GM19372 (cell line): ENCODE measurements at regions not wholly inside any gene's neighbourhood (a gene's known extent, or its start where the extent isn't known, plus 50 kb on each side); places are given as distances from the start of the nearest gene placed in this dataset.
"Not testable (repeated sequence)": the region's sequence is repeated elsewhere in the genome, so short reads cannot be mapped to it uniquely, and the experiment has no call there.

Source experiments
- ATAC-seq: cut with Tn5 transposase; IDR thresholded peaks from one replicate; pipeline ENCODE4 v1.9.1; 2021; ENCODE audit warnings: mild to moderate bottlenecking, low read depth, moderate library complexity; ENCODE audit not compliant: unreplicated experiment

DNA sequence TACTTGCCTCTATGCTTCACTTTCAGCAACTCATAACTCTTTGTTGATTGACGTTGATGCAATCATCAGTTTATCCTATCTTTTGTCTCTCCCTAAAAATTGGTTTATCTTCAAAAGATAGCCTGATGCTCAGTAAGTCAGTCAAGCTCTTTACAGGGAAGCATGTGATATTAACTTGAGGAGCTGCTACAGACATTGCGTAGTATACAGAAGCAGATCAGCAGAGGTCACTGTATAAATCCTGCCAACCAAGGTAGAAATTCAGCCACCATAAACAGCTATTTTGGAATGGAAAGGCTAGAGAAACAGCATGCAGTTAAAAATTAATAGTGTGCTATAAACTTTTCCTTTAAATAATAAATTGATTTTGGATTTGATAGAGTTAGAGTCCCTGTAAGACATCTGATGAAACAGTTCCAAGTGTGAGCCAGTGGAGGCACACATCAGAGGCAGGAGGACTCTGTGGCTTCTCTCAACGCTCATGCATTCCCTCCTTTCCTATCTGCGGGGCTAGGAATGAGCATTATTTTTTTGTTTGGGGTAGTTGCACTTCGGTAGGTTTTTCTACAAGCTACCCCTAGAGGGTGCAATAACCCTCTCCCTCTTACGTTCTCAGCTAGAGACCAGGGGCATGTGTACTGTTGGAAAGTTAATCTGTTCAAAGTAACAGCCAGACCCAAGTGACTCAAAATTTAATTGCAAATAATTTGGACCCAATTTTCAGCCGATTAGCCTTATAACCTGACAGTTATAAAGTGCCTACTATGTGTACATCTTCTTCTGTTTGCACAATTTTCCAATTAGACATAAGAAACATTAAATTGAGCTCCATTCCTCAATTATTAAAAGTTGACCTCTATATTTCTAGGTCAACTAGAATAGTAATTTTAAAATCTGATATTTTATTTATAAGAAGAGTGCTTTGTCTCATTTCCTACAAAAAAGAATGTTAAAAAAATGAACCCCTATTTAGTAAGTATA is 647.7 kb upstream of the SOX9 start:
- ATAC-seq = no peak

DNA sequence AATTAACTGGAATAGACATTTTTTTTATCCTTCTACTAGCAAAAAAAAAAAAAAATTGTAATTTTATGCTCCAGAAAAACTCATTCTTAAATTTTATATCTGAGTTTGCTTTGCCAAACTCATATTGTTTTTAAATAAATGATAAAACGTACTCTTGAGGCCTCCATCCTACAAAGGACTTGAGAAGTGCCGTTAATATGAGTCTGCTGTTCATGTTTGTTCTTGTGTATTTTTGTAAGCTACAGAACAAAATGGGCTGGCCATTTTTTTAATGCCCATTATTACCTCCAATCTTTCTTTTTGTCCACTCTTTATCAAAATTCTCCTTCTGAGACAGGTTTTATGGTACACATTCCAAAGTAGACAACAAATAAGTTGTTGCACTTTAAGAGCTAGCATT is 643.5 kb upstream of the SOX9 start:
- no peak for ATAC-seq

DNA sequence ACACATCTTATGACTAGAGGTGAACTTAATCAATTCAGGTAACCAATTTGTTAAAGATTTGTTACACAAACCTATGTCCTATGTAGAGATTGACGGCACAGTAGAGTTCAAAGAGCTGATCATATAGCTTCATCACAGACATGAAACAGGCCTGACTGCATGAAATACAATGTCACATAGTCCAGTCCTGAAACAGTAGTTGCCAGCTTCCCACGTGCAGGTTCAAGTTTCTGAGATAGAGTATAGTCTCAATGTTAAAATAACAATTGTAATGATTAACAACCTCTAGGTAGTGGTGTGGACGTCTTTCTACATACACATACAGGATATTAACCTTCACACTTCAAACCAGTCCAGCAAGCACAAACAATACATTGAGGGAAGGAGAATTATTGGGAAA is 640.7 kb upstream of the SOX9 start:
- no peak for ATAC-seq

DNA sequence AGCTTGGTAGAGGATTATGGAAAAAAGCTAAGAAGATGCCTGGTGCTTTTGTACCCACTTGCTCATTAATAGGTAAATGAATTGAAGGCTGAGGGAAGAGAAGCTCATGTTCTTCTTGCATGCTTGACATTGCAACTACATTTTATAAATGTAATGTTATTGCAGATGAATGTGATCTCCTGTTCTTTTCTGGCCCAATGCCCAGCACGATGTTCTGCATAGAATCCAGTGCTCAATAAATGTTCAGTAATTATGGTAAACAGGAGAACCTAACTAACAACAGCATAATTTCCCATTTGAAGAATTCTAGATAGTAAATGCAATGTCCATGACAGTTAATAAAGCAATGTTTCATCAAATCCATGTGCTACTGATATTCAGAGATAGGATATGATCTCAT is 638.2 kb upstream of the SOX9 start:
- no peak for ATAC-seq

DNA sequence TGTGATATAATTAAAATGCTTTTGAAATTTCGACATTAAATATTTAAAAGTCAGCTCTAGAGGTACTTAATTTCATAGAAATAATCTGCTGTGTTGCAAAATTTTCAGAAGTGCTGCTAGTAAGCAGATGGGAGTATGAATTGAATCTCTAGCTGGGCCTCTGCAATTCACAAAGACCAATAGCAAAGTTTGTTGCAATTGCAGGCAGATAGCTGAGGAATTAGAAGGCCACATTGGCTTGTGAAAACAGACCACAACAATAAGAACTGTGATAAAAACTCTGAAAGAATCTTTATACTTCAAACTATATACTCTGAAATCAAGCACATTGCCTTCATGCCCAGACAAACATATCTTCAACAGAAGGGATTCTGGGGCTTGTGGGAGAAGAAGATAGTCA is 636.3 kb upstream of the SOX9 start:
- ATAC-seq = no peak

DNA sequence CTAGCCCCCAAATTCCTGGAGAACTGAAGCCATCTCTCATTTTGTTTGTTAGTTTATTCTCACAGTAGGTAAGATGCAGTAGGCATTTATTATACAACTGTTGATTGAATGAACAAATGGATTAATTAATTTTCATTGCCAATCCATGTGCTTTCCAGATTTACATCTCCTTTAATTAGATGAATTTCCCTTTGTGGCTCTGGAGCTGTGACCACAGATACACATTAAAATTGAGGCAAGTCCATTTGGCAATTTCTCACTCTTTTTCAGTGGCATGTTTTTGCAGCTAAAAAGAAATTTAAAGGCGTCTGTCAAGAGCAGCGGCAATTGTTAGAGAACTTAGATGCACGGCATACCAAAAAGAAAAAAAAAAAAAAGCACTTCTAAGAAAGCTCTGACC is 635.4 kb upstream of the SOX9 start:
- ATAC-seq = no peak

DNA sequence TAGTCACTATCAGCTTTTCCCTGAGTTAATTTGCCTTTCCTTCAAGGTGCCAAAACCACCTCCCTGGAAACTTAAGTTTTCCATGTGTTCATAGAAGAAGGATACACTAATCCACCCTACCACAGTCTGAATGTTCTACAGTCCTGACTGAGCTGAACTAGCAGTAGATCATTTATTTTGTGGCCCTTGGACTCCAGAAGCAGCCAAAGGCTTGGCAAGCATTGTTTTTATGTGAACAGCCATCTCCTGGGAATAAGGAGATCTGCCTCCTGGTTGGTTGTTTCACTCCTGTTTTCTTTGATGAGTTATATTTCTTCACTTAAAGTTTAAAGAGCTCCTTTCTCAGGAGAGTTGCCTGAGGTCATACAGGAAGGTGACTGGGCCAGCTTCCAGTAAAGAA is 634.6 kb upstream of the SOX9 start:
- no peak for ATAC-seq

DNA sequence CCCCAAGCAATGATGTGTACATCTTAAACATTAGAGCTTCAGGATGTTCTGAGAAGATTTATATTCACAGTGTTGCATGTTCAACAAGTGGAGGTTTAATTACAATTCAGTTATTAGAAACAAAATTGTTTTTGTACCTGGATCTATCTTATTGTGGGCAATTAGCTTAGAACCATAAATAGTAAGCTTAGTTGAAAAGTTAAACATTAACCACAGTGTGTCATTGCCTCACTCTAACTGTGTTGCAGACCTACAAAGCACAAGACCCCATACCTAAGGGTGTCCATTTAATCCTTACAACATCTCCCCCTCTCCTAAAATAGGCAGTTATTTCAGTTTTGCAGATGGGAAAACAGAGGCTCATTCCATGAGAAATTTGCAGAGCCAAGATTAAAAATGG is 632.0 kb upstream of the SOX9 start:
- no peak for ATAC-seq

DNA sequence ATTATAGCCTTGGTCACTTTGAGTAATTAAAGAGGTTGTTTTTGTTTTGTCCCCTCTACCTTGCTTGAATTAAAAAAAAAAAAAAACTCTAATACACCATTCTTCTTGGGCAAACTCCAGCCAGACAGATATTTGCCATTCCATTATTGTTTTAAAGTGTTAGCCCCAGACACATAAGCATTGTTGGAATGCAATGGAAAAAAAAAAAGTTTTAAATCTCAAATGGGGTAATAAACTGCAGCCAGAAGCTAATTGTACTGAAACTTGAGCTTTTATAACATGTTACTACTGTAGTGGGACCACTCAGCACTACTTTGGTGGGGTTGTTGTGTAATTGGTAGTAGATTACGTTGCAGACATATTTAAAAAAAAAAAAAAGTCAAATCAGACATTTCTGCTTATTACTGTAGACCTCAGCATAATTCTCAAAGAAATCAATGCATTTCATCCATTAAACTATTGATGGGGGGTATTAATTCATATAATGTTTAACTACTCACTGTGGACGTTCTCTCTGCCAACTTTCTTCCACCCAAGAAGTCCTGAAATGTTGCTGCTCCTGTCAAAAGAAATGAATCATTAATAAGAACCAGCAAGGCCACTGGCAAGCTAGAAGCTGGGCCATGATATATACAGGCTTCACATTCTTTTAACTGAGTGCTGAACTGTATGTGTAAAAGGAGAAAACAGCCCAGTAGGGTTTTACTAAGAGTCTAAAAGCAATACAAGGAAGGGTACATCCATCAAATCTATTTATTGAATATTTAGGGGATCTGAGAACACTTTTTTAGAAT is 626.6 kb upstream of the SOX9 start:
- ATAC-seq = no peak

DNA sequence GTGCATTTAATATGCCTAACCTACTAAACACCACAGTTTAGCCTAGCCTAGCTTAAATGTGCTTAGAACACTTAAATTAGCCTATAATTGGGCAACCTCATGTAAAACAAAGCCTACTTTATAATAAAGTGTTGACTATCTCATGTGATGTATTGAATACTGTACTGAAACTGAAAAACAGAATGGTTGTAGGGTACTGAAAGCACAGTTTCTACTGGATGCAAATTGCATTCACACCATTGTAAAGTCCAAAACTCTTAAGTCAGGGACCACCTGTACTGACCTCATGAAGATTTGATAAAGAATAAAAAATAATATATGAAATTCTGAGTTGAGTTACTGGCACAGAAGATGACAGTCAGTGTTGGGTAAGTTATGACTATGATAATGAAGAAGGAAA is 625.4 kb upstream of the SOX9 start:
- no peak for ATAC-seq

DNA sequence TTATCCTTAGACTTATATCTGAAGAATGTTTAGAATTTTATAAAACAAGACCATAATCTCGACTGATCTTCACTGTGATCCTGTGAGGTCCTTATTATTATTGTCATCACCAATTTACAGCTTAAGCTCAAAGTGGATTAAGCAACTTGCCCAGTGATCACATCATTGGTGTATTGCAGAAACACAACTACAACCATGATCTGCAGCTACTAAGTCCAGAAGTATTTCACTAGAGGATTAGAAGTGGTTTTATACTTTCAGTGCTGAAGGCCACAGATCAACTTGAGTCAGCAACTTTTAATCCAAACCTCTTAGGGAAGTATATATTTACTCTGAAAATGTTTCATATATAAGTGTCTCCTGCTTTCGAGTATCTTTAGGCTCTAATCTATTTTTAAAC is 624.3 kb upstream of the SOX9 start:
- no peak for ATAC-seq

DNA sequence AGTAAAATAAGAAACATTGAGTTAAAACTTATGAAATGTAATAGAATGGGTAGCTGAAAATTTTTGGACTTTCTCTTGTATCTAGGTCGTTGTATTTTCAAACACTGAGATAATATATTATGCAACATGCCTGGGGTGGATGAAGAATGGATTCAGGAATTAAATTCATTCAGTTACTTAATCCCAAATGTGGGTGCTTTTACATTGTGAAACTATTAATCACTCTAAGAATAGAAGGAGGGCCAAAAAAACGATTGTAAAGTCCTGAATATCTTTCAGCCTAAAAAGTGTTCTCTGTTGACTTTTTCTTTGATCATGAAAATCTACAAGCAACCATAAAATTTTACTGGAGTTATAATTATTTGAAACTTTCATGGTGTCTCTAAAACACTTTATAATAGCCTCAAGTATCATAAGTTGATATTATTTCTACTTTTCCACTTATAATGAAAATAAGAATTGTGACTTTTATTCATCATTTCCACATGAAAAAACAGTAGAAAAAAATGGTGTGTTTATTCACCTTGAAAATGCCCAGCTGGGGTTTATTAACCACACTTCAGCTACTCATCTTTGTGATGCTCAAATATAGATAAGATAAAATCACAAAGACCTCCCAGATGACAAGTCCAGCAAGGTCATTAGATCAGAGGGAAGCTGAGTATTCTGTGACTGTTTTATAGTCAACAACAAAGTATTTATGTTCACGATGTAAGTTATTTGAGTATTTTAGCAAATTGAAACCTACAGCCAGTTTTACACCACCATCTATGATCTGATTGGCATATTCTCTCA is 619.9 kb upstream of the SOX9 start:
- no peak for ATAC-seq

DNA sequence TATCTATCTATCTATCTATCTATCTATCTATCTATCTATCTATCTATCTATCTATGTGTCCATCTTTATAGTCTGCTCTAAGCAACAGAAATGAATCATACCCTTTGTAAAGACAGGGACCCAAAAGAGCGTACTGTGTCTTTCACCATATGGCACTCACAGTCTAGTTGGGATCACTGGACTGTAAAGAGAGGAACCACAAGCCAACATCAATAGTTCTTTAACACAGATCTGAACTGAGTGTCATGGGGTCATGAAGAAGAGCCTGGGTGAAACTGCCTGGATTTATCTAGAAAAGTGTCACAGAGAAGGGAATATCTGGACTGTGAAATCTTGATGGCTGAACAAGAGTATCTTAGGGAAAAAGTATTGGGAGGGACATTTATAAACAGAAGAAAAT is 619.1 kb upstream of the SOX9 start:
- ATAC-seq = no peak

DNA sequence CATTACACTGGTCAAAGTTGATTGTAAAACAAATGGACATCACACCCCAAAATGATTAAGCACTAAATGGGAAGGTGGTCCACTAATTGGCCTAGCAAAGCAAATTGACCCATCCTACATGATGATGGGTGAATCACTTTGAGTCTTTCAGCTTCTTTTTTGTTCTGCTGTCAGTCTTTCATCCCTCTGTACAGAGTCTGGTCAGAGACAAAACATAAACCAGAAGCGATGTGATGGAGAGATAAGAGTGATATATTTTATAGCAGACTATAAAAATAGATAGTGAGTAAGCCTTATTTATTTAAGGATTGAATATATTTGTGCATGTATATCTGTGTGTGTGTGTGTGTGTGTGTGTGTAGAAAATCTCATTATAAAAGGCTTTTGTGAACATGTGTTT is 618.4 kb upstream of the SOX9 start:
- ATAC-seq = no peak

DNA sequence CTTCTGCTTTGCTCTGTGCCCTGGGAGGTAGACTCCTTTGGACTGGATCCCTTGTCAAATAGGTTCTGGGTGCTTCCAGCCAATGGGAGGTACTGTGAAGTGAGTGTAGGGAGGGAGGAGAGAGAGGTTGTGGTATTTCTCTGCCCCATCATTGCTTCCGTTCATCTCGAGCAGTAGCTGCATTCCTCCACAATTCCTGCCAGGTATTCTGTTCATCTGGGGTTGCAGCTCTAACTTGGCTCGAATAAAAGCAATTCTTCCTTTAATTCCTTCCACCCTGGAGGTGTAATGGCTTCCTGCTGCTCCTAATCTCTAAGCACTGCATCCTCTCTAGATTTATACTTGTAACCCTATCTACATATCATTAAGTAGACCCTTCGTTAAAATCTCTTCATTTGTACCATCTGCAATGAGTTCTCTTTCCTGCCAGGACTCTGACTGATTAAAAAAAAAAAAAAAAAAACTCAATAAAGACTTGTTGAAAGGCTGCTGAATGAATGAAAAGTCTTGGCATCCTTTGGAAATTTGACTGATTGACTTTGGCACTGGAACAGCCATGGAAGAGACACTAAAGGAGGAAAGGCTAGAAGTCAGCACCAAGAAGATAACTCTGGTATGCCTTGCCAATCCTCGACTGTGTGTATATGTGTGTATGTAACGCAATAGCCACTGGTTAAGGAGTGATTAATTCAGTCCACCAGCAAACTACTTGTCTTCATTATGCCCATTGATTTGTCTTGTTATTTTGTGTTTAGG is 616.9 kb upstream of the SOX9 start:
- ATAC-seq = no peak

DNA sequence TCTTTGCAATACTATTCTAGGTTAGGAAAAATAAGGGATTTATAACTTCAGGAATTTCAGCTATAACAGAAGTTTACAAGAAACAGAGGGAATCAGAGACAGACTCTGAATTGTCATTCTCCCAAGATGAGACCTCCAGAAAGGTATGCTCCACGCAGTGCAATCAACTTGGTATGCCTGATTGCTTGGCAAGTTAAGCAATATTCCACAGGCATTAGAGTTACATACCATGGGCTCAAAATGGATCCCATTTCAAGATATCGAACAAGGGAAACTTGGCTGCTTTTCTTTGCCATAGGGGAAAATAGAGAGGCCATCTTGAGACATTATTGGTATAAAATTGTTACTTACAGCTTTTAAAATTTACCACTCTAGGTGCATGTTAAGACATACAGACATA is 615.6 kb upstream of the SOX9 start:
- no peak for ATAC-seq

DNA sequence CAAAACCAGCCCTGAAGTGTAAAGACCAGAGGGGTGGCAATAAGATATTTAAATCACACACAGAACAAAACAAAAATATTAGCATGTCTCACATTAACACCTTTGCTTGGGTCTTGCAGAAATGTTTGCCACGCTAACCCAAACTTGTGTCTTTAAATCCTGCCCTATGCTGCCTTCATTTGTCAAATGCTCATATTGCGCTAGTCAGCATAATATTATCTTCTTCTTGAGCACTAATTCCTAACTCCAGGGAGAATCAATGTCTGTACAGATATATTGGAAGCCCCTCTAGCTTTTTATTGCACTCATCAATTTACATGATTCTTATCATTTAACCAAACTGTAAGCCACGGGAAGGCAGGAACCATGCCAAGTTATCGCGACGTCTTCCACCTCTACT is 614.8 kb upstream of the SOX9 start:
- no peak for ATAC-seq

DNA sequence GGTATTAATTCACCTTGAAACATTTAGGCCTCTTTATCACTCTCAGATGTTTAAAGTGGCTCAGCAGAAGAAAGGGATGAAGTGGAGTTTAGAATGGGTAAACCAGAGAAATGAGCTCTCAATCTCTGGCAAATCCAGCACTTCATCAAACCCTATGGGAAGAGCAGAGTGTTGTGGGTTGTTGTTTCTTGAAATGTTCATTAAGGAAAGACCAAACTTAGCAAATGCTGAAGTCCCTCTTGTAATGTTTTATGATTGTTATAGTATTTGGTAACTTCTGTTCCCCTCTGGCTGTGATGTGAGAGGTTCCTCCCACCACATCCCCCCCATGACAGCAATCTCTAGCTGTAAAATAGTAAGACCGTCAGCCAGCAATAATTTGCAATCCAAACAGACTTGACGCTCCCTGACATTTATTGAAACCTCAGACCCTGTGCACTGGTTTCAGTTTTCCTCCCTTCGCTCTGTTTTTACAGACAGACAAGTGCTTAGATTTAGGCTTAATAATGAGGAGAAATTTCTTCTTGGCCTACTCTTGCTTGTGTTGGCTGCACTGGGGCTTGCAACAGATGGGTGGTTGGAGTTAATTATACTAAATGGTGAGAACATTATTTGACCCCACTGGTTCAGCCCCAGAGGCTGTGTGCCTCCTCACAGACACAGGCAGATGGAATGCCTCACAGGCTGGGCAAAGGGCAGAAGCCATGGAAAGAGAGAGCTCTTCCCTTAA is 609.4 kb upstream of the SOX9 start:
- no peak for ATAC-seq

DNA sequence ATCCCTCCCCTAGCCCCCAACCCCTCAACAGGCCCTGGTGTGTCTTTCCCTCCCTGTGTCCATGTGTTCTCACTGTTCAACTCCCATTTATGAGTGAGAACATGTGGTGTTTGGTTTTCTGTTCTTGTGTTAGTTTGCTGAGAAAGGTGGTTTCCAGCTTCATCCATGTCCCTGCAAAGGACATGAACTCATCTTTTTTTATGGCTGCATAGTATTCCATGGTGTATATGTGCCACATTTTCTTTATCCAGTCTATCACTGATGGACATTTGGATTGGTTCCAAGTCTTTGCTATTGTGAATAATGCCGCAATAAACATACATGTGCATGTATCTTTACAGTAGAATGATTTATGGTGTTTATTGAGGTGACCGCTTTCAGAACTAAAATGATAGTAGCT is 607.1 kb upstream of the SOX9 start:
- ATAC-seq = not testable (repeated sequence)

DNA sequence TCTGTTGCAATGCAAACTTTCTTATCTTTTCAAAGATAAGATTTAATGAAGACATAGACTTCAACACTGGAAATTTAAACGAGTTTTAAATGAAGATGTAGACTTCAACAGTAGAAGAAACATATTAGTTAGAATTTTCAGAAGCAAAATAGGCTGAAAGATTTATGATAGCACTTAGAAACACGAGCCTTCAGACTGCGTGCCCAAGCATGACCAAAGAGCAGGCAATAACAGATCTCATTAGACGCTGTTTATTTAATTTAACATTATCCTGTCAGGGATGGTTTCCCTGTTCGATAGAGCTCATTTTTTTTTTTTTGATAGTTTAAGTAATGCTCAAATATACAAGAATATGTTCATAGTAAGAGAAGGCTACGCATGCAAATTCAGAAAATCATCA is 604.7 kb upstream of the SOX9 start:
- no peak for ATAC-seq
